ENCODE measurements at regions not wholly inside any gene's neighbourhood (a gene's known extent, or its start where the extent isn't known, plus 50 kb on each side); places are given as distances from the start of the nearest gene placed in this dataset.

GRCh38 chr13:111516712-111517640 lies 196.5 kb downstream of the TEX29 start:
- H3K4me3 ChIP-seq (ENCODE audit: low read depth, low read length): no peak overlapping the region
- TF ChIP-seq CTCF (IDR thresholded peaks at IDR 0.05; ENCODE audit: borderline replicate concordance, insufficient read depth, low read depth, low read length): no peak

DNA sequence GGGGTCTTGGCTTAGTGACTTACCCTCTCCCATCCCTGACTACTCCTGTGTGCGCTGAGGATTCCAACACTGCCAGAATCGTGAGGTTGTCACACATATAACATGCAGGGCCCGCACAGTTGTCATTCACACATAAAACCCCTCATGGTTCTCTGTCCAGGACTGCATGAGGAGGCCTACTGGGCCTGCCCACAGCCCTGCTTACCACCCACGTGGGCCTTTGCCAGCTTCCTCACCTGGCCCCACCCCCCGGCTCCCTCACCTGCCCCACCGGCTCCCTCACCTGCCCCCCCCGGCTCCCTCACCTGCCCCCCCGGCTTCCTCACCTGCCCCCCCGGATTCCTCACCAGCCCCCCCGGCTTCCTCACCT lies 197.2 kb downstream of the TEX29 start:
- no peak for TF ChIP-seq CTCF (IDR thresholded peaks at IDR 0.05; ENCODE audit: borderline replicate concordance, insufficient read depth, low read depth, low read length)
- H3K4me3 ChIP-seq (ENCODE audit: low read depth, low read length): no peak overlapping the region

DNA sequence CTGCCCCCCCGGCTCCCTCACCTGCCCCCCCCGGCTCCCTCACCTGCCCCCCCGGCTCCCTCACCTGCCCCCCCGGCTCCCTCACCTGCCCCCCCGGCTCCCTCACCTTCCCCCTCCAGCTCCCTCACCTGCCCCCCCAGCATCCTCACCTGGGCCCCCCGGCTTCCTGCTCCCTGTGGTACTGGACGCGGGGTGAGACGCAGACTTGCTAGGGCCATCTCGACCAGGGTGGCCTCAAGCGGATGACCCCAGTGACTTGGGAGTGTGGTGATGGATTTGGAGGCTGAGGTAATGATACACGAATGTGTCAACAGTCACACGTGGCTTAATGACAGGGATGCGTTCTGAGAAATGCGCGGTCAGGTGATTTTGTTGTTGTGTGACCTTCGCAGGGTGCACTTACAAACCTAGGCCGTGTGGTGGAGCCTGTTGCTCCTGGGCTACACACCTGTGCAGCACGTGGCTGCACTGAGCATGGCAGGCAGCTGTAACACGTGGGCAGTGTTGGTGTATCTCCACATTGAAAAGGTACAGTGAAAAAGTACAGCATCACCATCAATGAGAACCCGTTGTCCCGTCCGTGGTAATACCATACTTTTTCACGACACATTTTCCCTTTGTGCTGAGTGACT lies 197.8 kb downstream of the TEX29 start:
- no peak overlapping the region for H3K4me3 ChIP-seq (ENCODE audit: low read depth, low read length)
- peak; percentile 7; the same call in 1 of the 2 replicates for TF ChIP-seq CTCF (IDR thresholded peaks at IDR 0.05; ENCODE audit: borderline replicate concordance, insufficient read depth, low read depth, low read length)

GRCh38 chr13:111519041-111519440 lies 198.6 kb downstream of the TEX29 start:
- TF ChIP-seq CTCF (IDR thresholded peaks at IDR 0.05; ENCODE audit: borderline replicate concordance, insufficient read depth, low read depth, low read length): no peak
- no peak overlapping the region for H3K4me3 ChIP-seq (ENCODE audit: low read depth, low read length)

DNA sequence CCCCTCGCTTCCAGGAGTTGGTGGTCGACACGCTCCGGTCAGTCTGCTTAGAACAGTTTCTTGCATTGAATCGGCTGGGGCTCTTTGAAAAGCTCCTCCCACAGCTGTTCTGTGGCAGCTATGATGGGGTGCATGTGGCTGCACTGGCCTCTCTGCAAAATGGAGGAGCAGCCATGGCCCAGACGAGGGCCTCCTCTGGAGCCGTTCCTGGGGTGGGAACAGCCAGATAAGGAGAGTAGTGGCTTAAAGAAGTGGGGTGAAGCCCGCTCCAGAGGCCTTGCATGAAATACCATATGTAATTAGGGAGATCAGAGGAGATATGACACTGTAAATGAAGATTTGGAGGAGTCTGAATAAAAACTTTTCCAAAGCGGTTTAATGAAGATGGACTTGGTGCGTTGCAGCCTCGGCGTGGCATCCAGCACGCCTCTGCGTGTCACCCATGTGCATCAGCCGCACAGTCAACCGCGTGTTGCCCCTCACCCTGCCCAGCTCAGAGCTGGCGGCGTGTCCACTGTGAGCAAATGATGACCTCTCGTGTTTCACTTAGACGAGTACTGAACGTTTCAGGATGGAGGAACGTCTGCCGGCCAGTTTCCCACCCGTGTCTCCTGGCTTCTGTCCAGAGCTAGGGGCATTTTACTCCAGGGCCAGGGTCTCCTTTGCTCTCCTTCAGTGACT lies 199.2 kb downstream of the TEX29 start:
- no peak for TF ChIP-seq CTCF (IDR thresholded peaks at IDR 0.05; ENCODE audit: borderline replicate concordance, insufficient read depth, low read depth, low read length)
- no peak overlapping the region for H3K4me3 ChIP-seq (ENCODE audit: low read depth, low read length)

DNA sequence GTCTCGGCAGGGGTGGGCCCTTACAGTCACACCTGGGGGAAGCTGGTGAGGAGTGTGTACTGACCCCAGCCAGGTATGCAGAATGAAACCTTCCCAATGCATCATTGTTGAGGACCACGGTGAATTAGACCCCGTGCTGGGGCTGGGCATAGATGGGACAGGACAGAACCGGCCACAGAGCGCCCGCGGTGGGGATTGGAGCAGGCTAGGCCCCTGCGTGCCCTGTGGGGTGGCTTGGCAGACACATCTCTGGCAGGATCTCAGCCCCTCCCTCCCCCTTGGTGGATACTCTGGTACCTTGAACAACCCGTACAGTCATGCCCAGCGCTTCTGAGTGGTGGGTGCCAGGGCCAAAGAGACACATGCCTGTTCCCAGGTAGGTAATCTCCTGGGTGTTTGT lies 200.6 kb downstream of the TEX29 start:
- no peak for TF ChIP-seq CTCF (IDR thresholded peaks at IDR 0.05; ENCODE audit: borderline replicate concordance, insufficient read depth, low read depth, low read length)
- H3K4me3 ChIP-seq (ENCODE audit: low read depth, low read length): no peak overlapping the region
